Neural progenitor cell (in vitro differentiated cells): ENCODE measurements at regions not wholly inside any gene's neighbourhood (a gene's known extent, or its start where the extent isn't known, plus 50 kb on each side); places are given as distances from the start of the nearest gene placed in this dataset.
A peak's percentile ranks its signal among the peaks of the same experiment; 100 is the strongest.

Experiments used
- DNase-seq: peaks from one replicate; pipeline ENCODE4 v3.0.0-alpha.2; 2016; ENCODE audit warnings: low spot score
- H2AFZ ChIP-seq: fragments of 200-600 bp; sonication (generic); replicated peaks from 2 replicates; pipeline ENCODE4 v1.6.1; 2016; ENCODE audit warnings: antibody characterized with exemption
- H3F3A ChIP-seq: fragments of 200-600 bp; sonication (generic); 2 replicates; pipeline ENCODE4 v1.6.1; 2016; ENCODE audit warnings: antibody characterized with exemption, low read depth
- H3K27ac ChIP-seq: fragments of 200-600 bp; sonication (generic); 2 replicates; pipeline ENCODE4 v1.5.1; 2016; ENCODE audit warnings: mild to moderate bottlenecking
- H3K27me3 ChIP-seq: fragments of 200-600 bp; sonication (generic); 2 replicates; pipeline ENCODE4 v1.6.1; 2016; ENCODE audit warnings: mild to moderate bottlenecking, moderate library complexity
- H3K36me3 ChIP-seq: fragments of 200-600 bp; sonication (generic); 2 replicates; pipeline ENCODE4 v1.5.1; 2016
- H3K4me1 ChIP-seq: fragments of 200-600 bp; sonication (generic); 2 replicates; pipeline ENCODE4 v1.6.1; 2016; ENCODE audit warnings: mixed run types
- H3K4me2 ChIP-seq: fragments of 200-600 bp; sonication (generic); 2 replicates; pipeline ENCODE4 v1.6.1; 2016
- H3K4me3 ChIP-seq: fragments of 200-600 bp; sonication (generic); 2 replicates; pipeline ENCODE4 v1.5.1; 2016
- H3K79me2 ChIP-seq: fragments of 200-600 bp; sonication (generic); 2 replicates; pipeline ENCODE4 v1.6.1; 2016; ENCODE audit warnings: low read depth
- H3K9ac ChIP-seq: fragments of 200-600 bp; sonication (generic); 2 replicates; pipeline ENCODE4 v1.6.1; 2016
- H3K9me3 ChIP-seq: fragments of 200-600 bp; sonication (generic); 2 replicates; pipeline ENCODE4 v1.5.1; 2016; ENCODE audit warnings: low read depth
- H4K20me1 ChIP-seq: fragments of 200-600 bp; sonication (generic); 2 replicates; pipeline ENCODE4 v1.6.1; 2016; ENCODE audit warnings: low read depth
- H3K27ac Mint-ChIP-seq: 3 replicates; pipeline ENCODE4 v1.8.0; 2021; ENCODE audit warnings: mixed read lengths
- H3K27me3 Mint-ChIP-seq: 2 replicates; pipeline ENCODE4 v1.8.0; 2022; ENCODE audit warnings: low read depth, mild to moderate bottlenecking, inconsistent platforms, moderate library complexity, mixed read lengths; ENCODE audit not compliant: insufficient read depth
- H3K36me3 Mint-ChIP-seq: 3 replicates; pipeline ENCODE4 v1.8.0; 2021; ENCODE audit warnings: mixed read lengths
- H3K4me1 Mint-ChIP-seq: 3 replicates; pipeline ENCODE4 v1.8.0; 2021; ENCODE audit warnings: mixed read lengths
- H3K4me3 Mint-ChIP-seq: 3 replicates; pipeline ENCODE4 v1.8.0; 2021; ENCODE audit warnings: mild to moderate bottlenecking, moderate library complexity, mixed read lengths
- H3K9me3 Mint-ChIP-seq: 3 replicates; pipeline ENCODE4 v1.8.0; 2020; ENCODE audit warnings: mixed read lengths
- CTCF ChIP-seq: fragments of 200-600 bp; sonication (generic); IDR thresholded peaks from 2 replicates; pipeline ENCODE4 v1.5.1; 2017; ENCODE audit warnings: antibody characterized with exemption, mild to moderate bottlenecking
- EZH2 ChIP-seq: fragments of 200-600 bp; sonication (generic); IDR thresholded peaks from 2 replicates; pipeline ENCODE4 v1.6.1; 2017; ENCODE audit warnings: antibody characterized with exemption, mild to moderate bottlenecking, moderate library complexity
- EZH2phosphoT487 ChIP-seq: fragments of 200-600 bp; sonication (generic); IDR thresholded peaks from 2 replicates; pipeline ENCODE4 v1.6.1; 2017; ENCODE audit warnings: antibody characterized with exemption

DNA sequence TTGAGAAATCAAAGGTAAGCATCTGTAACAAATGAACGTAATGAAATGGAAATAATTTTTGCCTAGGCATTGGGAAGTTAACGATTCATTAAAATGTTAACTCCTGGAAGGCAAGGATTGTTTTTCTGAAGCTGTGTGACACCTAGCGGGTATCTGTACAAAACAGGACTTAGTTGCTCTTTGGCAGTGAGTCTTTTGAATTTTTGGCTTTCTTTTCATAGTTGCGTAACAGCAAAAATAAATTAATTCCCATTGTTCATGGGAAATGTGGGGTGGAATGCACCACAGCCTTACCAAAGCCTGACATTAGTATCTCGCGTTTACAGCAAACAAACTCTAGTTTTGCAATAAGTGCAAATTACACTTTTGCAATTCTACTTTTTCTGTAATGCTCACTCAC lies 92.7 kb upstream of the DTNBP1 start:
- H3K27me3 ChIP-seq: no peaks in the 10 kb centered on the region
- H3K36me3 Mint-ChIP-seq: no peaks in the 10 kb centered on the region

DNA sequence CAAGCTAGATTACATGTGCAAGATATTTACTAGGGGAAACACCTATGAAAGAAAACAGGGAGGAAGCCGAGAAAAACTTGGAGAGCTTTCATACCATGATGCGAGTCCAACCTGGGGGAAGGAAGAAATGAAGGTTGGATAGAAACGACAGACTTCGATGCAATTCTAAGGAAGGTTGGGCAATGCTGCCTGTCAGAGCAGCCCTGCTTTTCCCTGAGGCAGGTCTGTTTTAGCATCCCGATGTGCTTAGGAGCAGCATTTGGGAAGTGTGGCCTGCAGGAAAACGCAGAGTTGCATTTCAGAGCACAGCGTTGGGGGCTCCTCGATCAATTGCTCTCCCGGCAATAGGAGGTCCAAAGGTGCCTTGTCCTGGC lies 91.9 kb upstream of the DTNBP1 start:
- H3K36me3 ChIP-seq: no peaks in the 10 kb centered on the region
- H3K4me2 ChIP-seq: no peak overlapping the region
- no peaks in the 10 kb centered on the region for H3F3A ChIP-seq
- peaks cover 9% of the 10 kb centered on the region for H3K4me1 ChIP-seq
- no peak overlapping the region for H3K27ac Mint-ChIP-seq
- DNase-seq: no peak
- no peaks in the 10 kb centered on the region for H4K20me1 ChIP-seq
- no peaks in the 10 kb centered on the region for H3K27me3 ChIP-seq
- H3K9ac ChIP-seq: no peak overlapping the region
- H3K27me3 Mint-ChIP-seq: peaks cover 9% of the 10 kb centered on the region
- no peak overlapping the region for H3K27ac ChIP-seq
- H3K79me2 ChIP-seq: no peaks in the 10 kb centered on the region
- no peak overlapping the region for H3K4me3 Mint-ChIP-seq
- H3K36me3 Mint-ChIP-seq: no peaks in the 10 kb centered on the region
- H3K9me3 Mint-ChIP-seq: peaks cover 2% of the 10 kb centered on the region
- H3K9me3 ChIP-seq: no peaks in the 10 kb centered on the region
- TF ChIP-seq CTCF (no peak), EZH2phosphoT487 (no peak), EZH2 (no peak)
- peaks cover 6% of the 10 kb centered on the region for H3K4me1 Mint-ChIP-seq
- H3K4me3 ChIP-seq: no peak overlapping the region
- H2AFZ ChIP-seq: peak overlapping the region; percentile 4

More for the DNA sequence above, 92.7 kb upstream of the DTNBP1 start:
- Histone ChIP-seq H3K4me1 (peaks cover 9% of the 10 kb centered on the region), H3K9ac (no peak overlapping the region), H3K4me3 (no peak overlapping the region), H3K4me2 (no peak overlapping the region), H3K36me3 (no peaks in the 10 kb centered on the region), H3K27ac (no peak overlapping the region), H3K9me3 (no peaks in the 10 kb centered on the region), H3K79me2 (no peaks in the 10 kb centered on the region), H2AFZ (no peak overlapping the region), H4K20me1 (no peaks in the 10 kb centered on the region), H3F3A (no peaks in the 10 kb centered on the region)
- no peak overlapping the region for H3K4me3 Mint-ChIP-seq
- no peak overlapping the region for H3K27ac Mint-ChIP-seq
- peaks cover 4% of the 10 kb centered on the region for H3K4me1 Mint-ChIP-seq
- DNase-seq: no peak
- no peak for TF ChIP-seq CTCF
- no peak for TF ChIP-seq EZH2phosphoT487
- no peak for TF ChIP-seq EZH2
- H3K27me3 Mint-ChIP-seq: peaks cover 9% of the 10 kb centered on the region
- H3K9me3 Mint-ChIP-seq: peaks cover 2% of the 10 kb centered on the region

- peaks cover 2% of the 10 kb centered on the region for H3K9me3 Mint-ChIP-seq
- no peak overlapping the region for H3K27ac Mint-ChIP-seq
- Histone ChIP-seq H3K4me1 (peaks cover 9% of the 10 kb centered on the region), H3K4me3 (no peak overlapping the region), H3K27me3 (no peaks in the 10 kb centered on the region), H4K20me1 (no peaks in the 10 kb centered on the region), H2AFZ (peak overlapping the region; percentile 4), H3K79me2 (no peaks in the 10 kb centered on the region), H3K9me3 (no peaks in the 10 kb centered on the region), H3K9ac (no peak overlapping the region), H3F3A (no peaks in the 10 kb centered on the region), H3K27ac (no peak overlapping the region), H3K4me2 (no peak overlapping the region), H3K36me3 (no peaks in the 10 kb centered on the region)
- no peak for TF ChIP-seq EZH2
- no peak for TF ChIP-seq CTCF
- TF ChIP-seq EZH2phosphoT487: no peak
- no peak for DNase-seq
- H3K36me3 Mint-ChIP-seq: no peaks in the 10 kb centered on the region
- H3K27me3 Mint-ChIP-seq: peaks cover 9% of the 10 kb centered on the region
- H3K4me1 Mint-ChIP-seq: peaks cover 6% of the 10 kb centered on the region
- no peak overlapping the region for H3K4me3 Mint-ChIP-seq
Measured at GRCh38 chr6:15754035-15754705, 91.3 kb upstream of the DTNBP1 start.
